Thyroid gland (tissue), 4 donors: ENCODE measurements at regions not wholly inside any gene's neighbourhood (a gene's known extent, or its start where the extent isn't known, plus 50 kb on each side); places are given as distances from the start of the nearest gene placed in this dataset.

Experiments
- POLR2A ChIP-seq, 2 donors: fragments of 450-650 bp; IDR thresholded peaks; one replicate each; pipeline ENCODE4 v1.6.1; 2017; ENCODE audit warnings: antibody characterized with exemption in 2 of 2, mild to moderate bottlenecking in 2 of 2, moderate library complexity in 1 of 2
- TF ChIP-seq, protein P1 (sequence below), 6 experiments: fragments of 200-600 bp in 3 of 6; fragments of 450-650 bp in 3 of 6; sonication (generic) in 3 of 6; IDR thresholded peaks; one replicate each; pipeline ENCODE4 v1.5.1; 2016 to 2019; ENCODE audit warnings: antibody characterized with exemption in 6 of 6, mild to moderate bottlenecking in 2 of 6, inconsistent platforms in 1 of 6, moderate library complexity in 1 of 6

DNA sequence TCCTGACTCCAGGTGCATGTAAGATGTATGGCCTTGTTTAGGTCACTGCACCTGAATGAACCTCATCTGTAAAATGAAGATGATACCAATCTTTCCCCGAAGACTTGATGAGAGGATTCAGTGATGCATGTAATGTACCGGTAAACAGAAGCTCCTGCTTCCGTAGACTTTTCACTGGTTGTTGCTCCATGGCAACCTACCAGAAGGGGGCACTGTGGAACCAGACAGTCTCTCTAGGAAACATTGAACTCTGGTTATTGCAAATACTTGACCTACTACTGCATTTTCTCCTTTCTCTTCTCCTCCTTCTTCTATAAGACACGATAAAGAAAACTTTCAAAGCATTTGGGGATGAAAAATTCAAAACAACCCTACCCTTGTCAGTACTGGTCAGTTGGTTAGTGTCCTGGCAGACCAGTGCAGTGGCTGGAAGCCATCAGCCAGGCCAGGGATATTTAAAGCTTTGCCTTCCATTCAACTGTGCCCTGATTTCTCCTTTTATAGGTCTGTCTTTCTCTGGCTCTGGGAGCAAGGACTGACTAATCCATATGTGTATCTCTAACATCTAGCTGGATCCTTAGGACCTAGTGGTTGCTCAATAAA lies 667.4 kb upstream of the SALL1 start:
- TF ChIP-seq, protein P1, sequence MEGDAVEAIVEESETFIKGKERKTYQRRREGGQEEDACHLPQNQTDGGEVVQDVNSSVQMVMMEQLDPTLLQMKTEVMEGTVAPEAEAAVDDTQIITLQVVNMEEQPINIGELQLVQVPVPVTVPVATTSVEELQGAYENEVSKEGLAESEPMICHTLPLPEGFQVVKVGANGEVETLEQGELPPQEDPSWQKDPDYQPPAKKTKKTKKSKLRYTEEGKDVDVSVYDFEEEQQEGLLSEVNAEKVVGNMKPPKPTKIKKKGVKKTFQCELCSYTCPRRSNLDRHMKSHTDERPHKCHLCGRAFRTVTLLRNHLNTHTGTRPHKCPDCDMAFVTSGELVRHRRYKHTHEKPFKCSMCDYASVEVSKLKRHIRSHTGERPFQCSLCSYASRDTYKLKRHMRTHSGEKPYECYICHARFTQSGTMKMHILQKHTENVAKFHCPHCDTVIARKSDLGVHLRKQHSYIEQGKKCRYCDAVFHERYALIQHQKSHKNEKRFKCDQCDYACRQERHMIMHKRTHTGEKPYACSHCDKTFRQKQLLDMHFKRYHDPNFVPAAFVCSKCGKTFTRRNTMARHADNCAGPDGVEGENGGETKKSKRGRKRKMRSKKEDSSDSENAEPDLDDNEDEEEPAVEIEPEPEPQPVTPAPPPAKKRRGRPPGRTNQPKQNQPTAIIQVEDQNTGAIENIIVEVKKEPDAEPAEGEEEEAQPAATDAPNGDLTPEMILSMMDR (IDR thresholded peaks at IDR 0.05) = peak in 4 of 6 experiments; percentile 51 to 71 (median 66)
- TF ChIP-seq POLR2A (IDR thresholded peaks at IDR 0.05) = no peak
